ENCODE measurements at regions not wholly inside any gene's neighbourhood (a gene's known extent, or its start where the extent isn't known, plus 50 kb on each side); places are given as distances from the start of the nearest gene placed in this dataset.

GRCh38 chr9:13759551-13759950, 480.1 kb upstream of the MPDZ start:
- no peak overlapping the region for H2AFZ ChIP-seq (ENCODE audit: control insufficient read depth, low read length)
- no peak for FAIRE-seq
- H3K4me2 ChIP-seq (ENCODE audit: control insufficient read depth, extremely low read depth, insufficient read depth, low read depth, low read length): no peak overlapping the region
- H3K27ac ChIP-seq (ENCODE audit: control insufficient read depth, insufficient read depth, low read length): no peak overlapping the region
- no peaks in the 10 kb centered on the region for H3K79me2 ChIP-seq (ENCODE audit: control insufficient read depth, insufficient read depth, low read length)
- H3K36me3 ChIP-seq (ENCODE audit: control insufficient read depth in 2 of 2, extremely low read depth in 1 of 2, insufficient read depth in 2 of 2, low read length in 2 of 2): no peaks in the 10 kb centered on the region
- no peak overlapping the region for H3K9ac ChIP-seq (ENCODE audit: control insufficient read depth, extremely low read depth, insufficient read depth, low read length)
- H3K4me3 ChIP-seq (ENCODE audit: control insufficient read depth in 2 of 3, extremely low read depth in 1 of 3, insufficient read depth in 2 of 3, low read depth in 1 of 3, low read length in 3 of 3): no peak overlapping the region
- no peak for DNase-seq (ENCODE audit: low read depth, low spot score)
- no peaks in the 10 kb centered on the region for H3K4me1 ChIP-seq (ENCODE audit: control insufficient read depth, extremely low read depth, insufficient read depth, low read length)
- H3K9me1 ChIP-seq (ENCODE audit: control insufficient read depth, extremely low read depth, insufficient read depth, low read length): no peaks in the 10 kb centered on the region
- no peaks in the 10 kb centered on the region for H3K27me3 ChIP-seq (ENCODE audit: control insufficient read depth, extremely low read depth, insufficient read depth, low read length)
- no peaks in the 10 kb centered on the region for H3K9me3 ChIP-seq (ENCODE audit: control insufficient read depth, low read depth, low read length)
- dilution Hi-C loops (cut with MboI; ENCODE audit: extremely low pct_ligation_motif_present, low sequenced_read_pairs): no loop called here
- TF ChIP-seq EZH2 (IDR thresholded peaks at IDR 0.05; ENCODE audit: low read length): no peak
- TF ChIP-seq CTCF (optimal IDR thresholded peaks at IDR 0.05 in 1 of 3, IDR thresholded peaks at IDR 0.05 in 1 of 3, conservative IDR thresholded peaks at IDR 0.05 in 1 of 3; ENCODE audit: extremely low read depth in 1 of 3, insufficient read depth in 2 of 3, low read length in 3 of 3): no peak
- H4K20me1 ChIP-seq (ENCODE audit: control insufficient read depth, extremely low read depth, insufficient read depth, low read length): no peaks in the 10 kb centered on the region

- TF ChIP-seq EZH2 (IDR thresholded peaks at IDR 0.05; ENCODE audit: low read length): no peak
- no peak for TF ChIP-seq CTCF (optimal IDR thresholded peaks at IDR 0.05 in 1 of 3, IDR thresholded peaks at IDR 0.05 in 1 of 3, conservative IDR thresholded peaks at IDR 0.05 in 1 of 3; ENCODE audit: extremely low read depth in 1 of 3, insufficient read depth in 2 of 3, low read length in 3 of 3)
- no peaks in the 10 kb centered on the region for H3K9me1 ChIP-seq (ENCODE audit: control insufficient read depth, extremely low read depth, insufficient read depth, low read length)
- H3K79me2 ChIP-seq (ENCODE audit: control insufficient read depth, insufficient read depth, low read length): no peaks in the 10 kb centered on the region
- no peaks in the 10 kb centered on the region for H3K27me3 ChIP-seq (ENCODE audit: control insufficient read depth, extremely low read depth, insufficient read depth, low read length)
- FAIRE-seq (no peak), DNase-seq (ENCODE audit: low read depth, low spot score) (no peak)
- no peak overlapping the region for H3K9ac ChIP-seq (ENCODE audit: control insufficient read depth, extremely low read depth, insufficient read depth, low read length)
- H2AFZ ChIP-seq (ENCODE audit: control insufficient read depth, low read length): no peak overlapping the region
- H4K20me1 ChIP-seq (ENCODE audit: control insufficient read depth, extremely low read depth, insufficient read depth, low read length): no peaks in the 10 kb centered on the region
- H3K4me3 ChIP-seq (ENCODE audit: control insufficient read depth in 2 of 3, extremely low read depth in 1 of 3, insufficient read depth in 2 of 3, low read depth in 1 of 3, low read length in 3 of 3): no peak overlapping the region
- dilution Hi-C loops (cut with MboI; ENCODE audit: extremely low pct_ligation_motif_present, low sequenced_read_pairs): no loop called here
- H3K36me3 ChIP-seq (ENCODE audit: control insufficient read depth in 2 of 2, extremely low read depth in 1 of 2, insufficient read depth in 2 of 2, low read length in 2 of 2): no peaks in the 10 kb centered on the region
- no peak overlapping the region for H3K4me2 ChIP-seq (ENCODE audit: control insufficient read depth, extremely low read depth, insufficient read depth, low read depth, low read length)
- H3K27ac ChIP-seq (ENCODE audit: control insufficient read depth, insufficient read depth, low read length): no peak overlapping the region
- H3K4me1 ChIP-seq (ENCODE audit: control insufficient read depth, extremely low read depth, insufficient read depth, low read length): no peaks in the 10 kb centered on the region
- no peaks in the 10 kb centered on the region for H3K9me3 ChIP-seq (ENCODE audit: control insufficient read depth, low read depth, low read length)
Observed at GRCh38 chr9:13758936-13759335, 479.4 kb upstream of the MPDZ start.

Data from keratinocyte (primary cell).